Endothelial cell of umbilical vein (primary cell): ENCODE measurements at regions not wholly inside any gene's neighbourhood (a gene's known extent, or its start where the extent isn't known, plus 50 kb on each side); places are given as distances from the start of the nearest gene placed in this dataset.

ENCODE experiments used
- BruUV-seq: library from RNA; stranded (reverse); fragments of 400-500 nt; replicated peaks from 2 replicates; lab custom pipeline; 2021; lab: Mats Ljungman, UMichigan
- CTCF ChIA-PET: fragments of 300-600, 350-600 bp; sonication (Branson Sonifier 250); formaldehyde crosslinking; loops from one replicate; lab custom pipeline; 2021; ENCODE audit warnings: antibody characterized with exemption, inconsistent platforms; lab: Charles Lee
- POLR2A ChIA-PET: fragments of 300-600, 350-600 bp; sonication (Branson Sonifier 250); formaldehyde crosslinking; loops from one replicate; lab custom pipeline; 2021; ENCODE audit warnings: antibody characterized with exemption, inconsistent platforms; lab: Charles Lee
- DNase-seq: peaks from one replicate; pipeline ENCODE4 v3.0.0-alpha.2; 2011; ENCODE audit warnings: low read depth, low spot score
- FAIRE-seq: peaks from 2 replicates; lab custom pipeline; 2011; peaks lifted over from hg19 to GRCh38; lab: Jason Lieb, UNC
- H2AFZ ChIP-seq: 2 replicates; pipeline ENCODE4 v1.6.0; 2012; ENCODE audit warnings: low read depth, low read length, control low read depth, inconsistent platforms
- H3K27ac ChIP-seq: 2 replicates; pipeline ENCODE4 v1.5.1; 2011; ENCODE audit warnings: low read depth, mild to moderate bottlenecking, control low read depth, low read length, moderate library complexity; ENCODE audit not compliant: insufficient read depth
- H3K27me3 ChIP-seq, 2 experiments: 2 replicates each; pipeline versions ENCODE4 v1.6.0 to v1.6.1; 2011; ENCODE audit warnings: low read length in 2 of 2, mixed read lengths in 1 of 2; ENCODE audit not compliant: control insufficient read depth in 2 of 2, insufficient read depth in 2 of 2
- H3K36me3 ChIP-seq, 2 experiments: 2 replicates in 1 of 2; 3 replicates in 1 of 2; pipeline ENCODE4 v1.5.1; 2011; ENCODE audit warnings: low read length in 2 of 2, mild to moderate bottlenecking in 1 of 2, moderate library complexity in 1 of 2; ENCODE audit not compliant: control insufficient read depth in 2 of 2, insufficient read depth in 2 of 2; ENCODE audit errors: extremely low read depth in 1 of 2
- H3K4me1 ChIP-seq: 3 replicates; pipeline ENCODE4 v1.5.1; 2011; ENCODE audit warnings: mild to moderate bottlenecking, low read length; ENCODE audit not compliant: control insufficient read depth, insufficient read depth; ENCODE audit errors: extremely low read depth
- H3K4me2 ChIP-seq: 2 replicates; pipeline ENCODE4 v1.6.1; 2011; ENCODE audit warnings: low read length, control low read depth, mixed read lengths; ENCODE audit not compliant: insufficient read depth
- H3K4me3 ChIP-seq, 3 experiments: fragments of 200-600 bp in 1 of 3; sonication (generic), shearing (Covaris generic) in 1 of 3; replicated peaks in 1 of 3; 2 replicates each; pipeline ENCODE4 v1.5.1; 2011 to 2016; ENCODE audit warnings: control low read depth in 3 of 3, low read length in 3 of 3, mild to moderate bottlenecking in 2 of 3, inconsistent platforms in 1 of 3, low read depth in 1 of 3, moderate library complexity in 1 of 3; ENCODE audit not compliant: insufficient read depth in 1 of 3
- H3K79me2 ChIP-seq: 2 replicates; pipeline ENCODE4 v1.6.0; 2012; ENCODE audit warnings: low read length, inconsistent platforms; ENCODE audit not compliant: control insufficient read depth, insufficient read depth
- H3K9ac ChIP-seq: replicated peaks from 2 replicates; pipeline ENCODE3; 2011; ENCODE audit warnings: low read length, control low read depth; ENCODE audit not compliant: insufficient read depth; ENCODE audit errors: extremely low read depth
- H3K9me1 ChIP-seq: replicated peaks from 3 replicates; pipeline ENCODE4 v1.6.0; 2011; ENCODE audit warnings: mild to moderate bottlenecking, low read length; ENCODE audit not compliant: control insufficient read depth, insufficient read depth; ENCODE audit errors: extremely low read depth
- H3K9me3 ChIP-seq: replicated peaks from 2 replicates; pipeline ENCODE4 v1.5.1; 2012; ENCODE audit warnings: low read length, inconsistent platforms; ENCODE audit not compliant: control insufficient read depth, insufficient read depth
- H4K20me1 ChIP-seq: replicated peaks from 2 replicates; pipeline ENCODE3; 2011; ENCODE audit warnings: mild to moderate bottlenecking, low read length; ENCODE audit not compliant: control insufficient read depth, insufficient read depth; ENCODE audit errors: extremely low read depth
- CTCF ChIP-seq, 2 donors: IDR thresholded peaks; 1 replicate in 1 of 2; 2 replicates in 1 of 2; pipeline ENCODE4 v1.5.1; 2011; ENCODE audit warnings: low read length in 2 of 2, mild to moderate bottlenecking in 2 of 2, moderate library complexity in 2 of 2, control low read depth in 1 of 2, inconsistent platforms in 1 of 2, low read depth in 1 of 2; ENCODE audit not compliant: insufficient read depth in 1 of 2; ENCODE audit errors: extremely low read depth in 1 of 2
- EZH2 ChIP-seq: IDR thresholded peaks from 2 replicates; pipeline ENCODE4 v1.6.1; 2012; ENCODE audit warnings: borderline replicate concordance, low read depth, mild to moderate bottlenecking, moderate library complexity, low read length, inconsistent platforms; ENCODE audit not compliant: severe bottlenecking
- FOS ChIP-seq: IDR thresholded peaks from 2 replicates; pipeline ENCODE4 v1.6.1; 2011; ENCODE audit warnings: mild to moderate bottlenecking, low read length, moderate library complexity, borderline replicate concordance; ENCODE audit not compliant: insufficient read depth
- GATA2 ChIP-seq: IDR thresholded peaks from 2 replicates; pipeline ENCODE4 v1.7.0; 2011; ENCODE audit warnings: low read depth, mild to moderate bottlenecking, moderate library complexity, mixed read lengths, low read length; ENCODE audit not compliant: insufficient read length, insufficient read depth
- JUN ChIP-seq: IDR thresholded peaks from 2 replicates; pipeline ENCODE4 v1.6.1; 2011; ENCODE audit warnings: borderline replicate concordance, low read depth; ENCODE audit not compliant: insufficient read length, insufficient read depth
- MAX ChIP-seq: IDR thresholded peaks from 2 replicates; pipeline ENCODE4 v1.6.1; 2011; ENCODE audit not compliant: insufficient read depth, insufficient read length
- MYC ChIP-seq: IDR thresholded peaks from one replicate; pipeline ENCODE4 v1.6.1; 2011; ENCODE audit warnings: mild to moderate bottlenecking, low read depth, low read length
- POLR2A ChIP-seq: IDR thresholded peaks from 2 replicates; pipeline ENCODE4 v1.6.1; 2012; ENCODE audit warnings: low read depth, mild to moderate bottlenecking, control low read depth, low read length
- POLR2AphosphoS5 ChIP-seq: IDR thresholded peaks from 2 replicates; pipeline ENCODE4 v1.6.1; 2012; ENCODE audit warnings: low read depth, mild to moderate bottlenecking, control low read depth, low read length, moderate library complexity; ENCODE audit not compliant: insufficient read depth
- dilution Hi-C: fragments of 300-500 bp; cut with MboI; formaldehyde crosslinking; loops from one replicate; pipeline ENCODE4 v1.15.0; 2019; ENCODE audit warnings: low sequenced_read_pairs; ENCODE audit not compliant: extremely low pct_ligation_motif_present
- intact Hi-C: fragments of 100-400 bp; cut with micrococcal nuclease; formaldehyde crosslinking; loops from one replicate; pipeline ENCODE4 v1.10.0; 2022

- H3K36me3 ChIP-seq: no peaks in the 10 kb centered on the region
- H3K27me3 ChIP-seq: peaks cover 0 to 2% of the 10 kb centered on the region in 2 experiments
- H3K4me1 ChIP-seq: no peaks in the 10 kb centered on the region
- intact Hi-C loops (no loop called here), dilution Hi-C loops (no loop called here)
- no peak overlapping the region for H3K27ac ChIP-seq
- H3K4me2 ChIP-seq: no peak overlapping the region
- H3K9me1 ChIP-seq: no peaks in the 10 kb centered on the region
- FAIRE-seq: no peak
- H3K4me3 ChIP-seq: no peak overlapping the region
- POLR2A ChIA-PET: no interaction called here
- no peaks in the 10 kb centered on the region for H3K9me3 ChIP-seq
- BruUV-seq: no TSS peak
- H3K9ac ChIP-seq: no peak overlapping the region
- no peak for DNase-seq
- no peaks in the 10 kb centered on the region for H4K20me1 ChIP-seq
- TF ChIP-seq FOS (no peak), POLR2A (no peak), CTCF (IDR thresholded peaks at IDR 0.05; ENCODE audit: extremely low read depth in 1 of 2, insufficient read depth in 1 of 2, low read depth in 1 of 2, low read length in 2 of 2) (no peak), JUN (no peak), MAX (no peak), POLR2AphosphoS5 (no peak), EZH2 (no peak), MYC (no peak), GATA2 (no peak)
- CTCF ChIA-PET: no interaction called here
- H2AFZ ChIP-seq: no peak overlapping the region
- H3K79me2 ChIP-seq: no peaks in the 10 kb centered on the region
Measured at GRCh38 chr6:12446394-12446793, 156.2 kb downstream of the EDN1 start.
